Spinal cord (tissue), 10 donors: ENCODE measurements at regions not wholly inside any gene's neighbourhood (a gene's known extent, or its start where the extent isn't known, plus 50 kb on each side); places are given as distances from the start of the nearest gene placed in this dataset. TPM values are rescaled to one million over a fixed set of nuclear protein-coding genes. Genes with fewer than 3 reads are reported as not detected.
"Not testable (repeated sequence)": the region's sequence is repeated elsewhere in the genome, so short reads cannot be mapped to it uniquely, and the experiment has no call there.

Experiments
- DNase-seq, 6 donors: peaks; one replicate each; pipeline versions ENCODE4 v3.0.0 to v3.0.0-alpha.2; 2013 to 2015; ENCODE audit warnings: low spot score in 6 of 6, low read depth in 4 of 6
- H3K27ac ChIP-seq: one replicate; pipeline ENCODE4 v1.5.1; 2013; ENCODE audit warnings: low read depth, low read length, control low read depth
- H3K27me3 ChIP-seq: one replicate; pipeline ENCODE4 v1.6.1; 2013; ENCODE audit warnings: low read length; ENCODE audit not compliant: control insufficient read depth, insufficient read depth
- H3K36me3 ChIP-seq: one replicate; pipeline ENCODE4 v1.6.1; 2013; ENCODE audit warnings: low read length; ENCODE audit not compliant: control insufficient read depth, insufficient read depth
- H3K4me1 ChIP-seq: one replicate; pipeline ENCODE4 v1.6.1; 2013; ENCODE audit warnings: low read length; ENCODE audit not compliant: control insufficient read depth, insufficient read depth
- H3K4me3 ChIP-seq: one replicate; pipeline ENCODE4 v1.5.1; 2013; ENCODE audit warnings: low read depth, low read length, control low read depth
- H3K9me3 ChIP-seq: one replicate; pipeline ENCODE4 v1.6.1; 2013; ENCODE audit warnings: low read length; ENCODE audit not compliant: control insufficient read depth, insufficient read depth
- WGBS: methylation state at CpG from one replicate; pipeline ENCODE4 v1.1.5; 2013; ENCODE audit warnings: missing lambda C conversion rate; ENCODE audit not compliant: insufficient coverage; 5-methylcytosine and 5-hydroxymethylcytosine counted together
- small RNA-seq: library from RNA; depleted of rRNA; stranded (forward); fragments of <200 nt; gene quantifications from one replicate; pipeline ENCODE3, GENCODE V24; 2014; ENCODE audit warnings: low replicate concordance
- donor health status: healthy.

DNA sequence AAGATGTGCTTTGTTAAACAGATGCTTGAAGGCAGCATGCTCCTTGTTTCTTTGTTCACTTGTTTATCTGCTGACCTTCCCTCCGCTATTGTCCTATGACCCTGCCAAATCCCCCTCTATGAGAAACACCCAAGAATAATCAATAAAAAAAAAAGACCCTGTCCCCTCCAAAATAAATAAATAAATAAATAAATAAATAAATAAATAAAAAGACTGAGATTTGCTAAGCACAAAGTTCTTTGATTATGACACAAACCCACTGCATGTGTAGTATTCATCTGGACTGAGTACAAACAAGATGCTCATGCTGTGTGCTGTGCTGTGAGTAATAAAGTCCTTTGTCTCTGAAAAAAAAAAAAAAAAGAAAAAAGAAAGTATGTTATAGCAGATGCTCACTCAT, 851.1 kb upstream of the DEFB115 start:
- H3K9me3 ChIP-seq, H3K4me3 ChIP-seq: not testable (repeated sequence)
- WGBS: no CpG with 5 or more reads among the region's 1 CpG

DNA sequence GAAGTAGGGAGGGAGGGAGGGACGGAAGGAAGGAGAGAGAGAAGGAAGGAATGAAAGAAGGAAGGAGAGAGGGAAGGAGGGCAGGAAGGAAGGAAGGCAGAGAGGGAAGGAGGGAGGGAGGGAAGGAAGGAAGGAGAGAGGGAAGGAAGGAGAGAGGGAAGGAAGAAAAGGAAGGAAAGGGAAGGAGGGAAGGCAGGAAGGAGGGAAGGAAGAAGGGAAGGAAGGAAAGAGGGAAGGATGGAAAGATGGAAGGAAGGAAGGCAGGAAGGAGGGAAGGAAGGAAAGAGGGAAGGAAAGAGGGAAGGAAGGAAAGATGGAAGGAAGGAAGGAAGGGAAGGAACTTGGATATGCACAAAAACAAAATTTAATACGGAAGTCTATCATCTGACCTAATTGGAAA, 844.5 kb upstream of the DEFB115 start:
- Histone ChIP-seq H3K27ac (no peak overlapping the region), H3K4me3 (no peak overlapping the region), H3K36me3 (no peaks in the 10 kb centered on the region), H3K27me3 (no peaks in the 10 kb centered on the region), H3K9me3 (peaks cover 2% of the 10 kb centered on the region), H3K4me1 (no peaks in the 10 kb centered on the region)
- 0% methylated on average over 1 of the region's 2 CpGs for WGBS
- no peak for DNase-seq

More for the DNA sequence above, 851.1 kb upstream of the DEFB115 start:
- H3K36me3 ChIP-seq: peaks cover 10% of the 10 kb centered on the region
- H3K27me3 ChIP-seq, H3K27ac ChIP-seq, DNase-seq, H3K4me1 ChIP-seq: not testable (repeated sequence)

DNA sequence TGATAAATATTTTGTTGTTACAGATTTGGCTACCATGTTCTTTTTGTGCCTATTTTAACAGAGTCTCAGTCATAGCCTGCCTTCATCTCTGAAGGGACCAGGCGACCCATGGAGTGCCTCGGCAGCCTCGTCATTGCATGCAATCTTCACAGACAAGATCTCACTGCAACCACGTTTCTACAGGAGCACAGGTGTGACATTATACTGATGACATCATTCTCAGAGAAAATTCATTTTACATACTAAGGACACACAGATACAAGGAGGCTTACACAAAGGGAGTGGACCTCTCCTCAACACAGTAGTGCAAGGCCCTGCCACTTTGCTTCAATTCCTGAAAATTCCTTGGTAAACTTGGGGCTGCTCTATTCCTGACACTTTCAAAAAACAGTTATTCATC, 840.1 kb upstream of the DEFB115 start:
- not testable (repeated sequence) for H3K27ac ChIP-seq, H3K4me3 ChIP-seq, DNase-seq, H3K4me1 ChIP-seq, H3K9me3 ChIP-seq, H3K36me3 ChIP-seq, H3K27me3 ChIP-seq
- 80% methylated on average over 4 of the region's 4 CpGs for WGBS

- not testable (repeated sequence) for H3K27me3 ChIP-seq, H3K9me3 ChIP-seq, H3K4me1 ChIP-seq, H3K27ac ChIP-seq, H3K4me3 ChIP-seq, DNase-seq, H3K36me3 ChIP-seq
- 85% methylated on average over 4 of the region's 4 CpGs for WGBS
Observed at GRCh38 chr20:30418378-30418777, 839.1 kb upstream of the DEFB115 start.

DNA sequence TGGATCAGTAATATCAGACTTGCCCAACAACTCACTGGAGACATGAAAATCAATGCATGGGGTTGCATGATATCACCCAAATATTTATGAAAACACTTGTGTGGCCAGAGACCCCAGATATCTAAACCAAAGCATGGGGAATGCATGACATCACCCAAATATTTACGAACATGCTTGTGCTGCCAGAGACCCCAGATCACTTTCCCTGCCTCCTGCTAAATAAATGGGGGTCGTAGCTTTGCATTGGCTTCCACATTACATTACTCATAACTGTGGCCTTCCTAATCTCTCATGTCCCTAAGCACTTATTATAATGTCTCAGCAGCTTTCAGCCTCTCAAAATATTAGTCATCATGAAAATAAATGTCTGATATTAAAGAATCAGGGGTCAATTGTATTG, 838.0 kb upstream of the DEFB115 start:
- DNase-seq: no peak
- no peaks in the 10 kb centered on the region for H3K27me3 ChIP-seq
- H3K36me3 ChIP-seq: no peaks in the 10 kb centered on the region
- H3K4me3 ChIP-seq: no peak overlapping the region
- H3K4me1 ChIP-seq: no peaks in the 10 kb centered on the region
- H3K27ac ChIP-seq: no peak overlapping the region
- WGBS: 40% methylated on average over 1 of the region's 2 CpGs
- H3K9me3 ChIP-seq: peaks cover 2% of the 10 kb centered on the region

DNA sequence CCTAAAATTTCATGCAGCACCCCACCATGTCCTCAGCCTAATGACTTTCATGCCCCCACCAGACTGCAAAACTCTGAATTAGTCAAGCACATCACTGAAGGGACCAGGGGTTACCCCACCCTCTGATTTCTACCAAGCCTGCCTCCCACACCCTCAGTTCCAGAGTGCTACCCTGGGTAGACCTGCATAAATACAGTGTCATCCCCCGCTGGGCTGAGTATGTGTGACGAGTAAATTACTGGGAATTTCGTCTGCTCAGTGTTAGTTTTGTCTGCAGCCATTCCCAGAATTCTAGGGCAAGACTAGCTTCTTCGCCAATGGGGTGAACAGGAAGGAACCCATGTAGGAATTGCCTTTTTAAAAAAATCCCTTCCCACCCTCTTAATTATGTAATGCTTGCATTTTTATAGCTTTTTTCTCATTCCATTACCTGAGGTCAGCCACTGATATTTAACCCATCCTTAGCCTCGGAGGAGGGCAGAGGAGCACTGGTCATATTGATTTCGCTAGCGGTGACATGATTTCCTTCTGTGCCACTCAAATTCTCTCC, 837.5 kb upstream of the DEFB115 start:
- not testable (repeated sequence) for H3K9me3 ChIP-seq, H3K27me3 ChIP-seq, DNase-seq, H3K4me3 ChIP-seq, H3K4me1 ChIP-seq, H3K36me3 ChIP-seq, H3K27ac ChIP-seq
- 83% methylated on average over 1 of the region's 7 CpGs for WGBS

Small RNAs in the stretch of these regions (small RNA-seq; reads per million reads assigned to genes)
- gene CFTRP3 (not detected), gene MLLT10P1 (not detected), gene RF00019 (not detected)
